Right atrium auricular region (tissue), 2 donors: ENCODE measurements at regions not wholly inside any gene's neighbourhood (a gene's known extent, or its start where the extent isn't known, plus 50 kb on each side); places are given as distances from the start of the nearest gene placed in this dataset.

Source experiments
- DNase-seq: peaks from one replicate; pipeline ENCODE4 v3.0.0-alpha.2; 2019; ENCODE audit warnings: low spot score
- H3K27ac ChIP-seq, 2 donors: fragments of 200-600 bp; sonication (generic); 1 replicate in 1 of 2; 2 replicates in 1 of 2; pipeline ENCODE4 v1.5.1; 2016 to 2019
- H3K27me3 ChIP-seq, 2 donors: fragments of 200-600 bp; sonication (generic); one replicate each; pipeline versions ENCODE4 v1.5.1 to v1.6.0; 2017 to 2019
- H3K36me3 ChIP-seq: fragments of 200-600 bp; sonication (generic); one replicate; pipeline ENCODE4 v1.5.1; 2016
- H3K4me1 ChIP-seq, 2 donors: fragments of 200-600 bp; sonication (generic); one replicate each; pipeline versions ENCODE4 v1.5.1 to v1.6.0; 2017 to 2019
- H3K4me3 ChIP-seq, 2 donors: fragments of 200-600 bp; sonication (generic); 1 replicate in 1 of 2; 2 replicates in 1 of 2; pipeline ENCODE4 v1.5.1; 2017 to 2019; ENCODE audit warnings: mild to moderate bottlenecking in 1 of 2, moderate library complexity in 1 of 2
- H3K9me3 ChIP-seq, 2 donors: fragments of 200-600 bp; sonication (generic); one replicate each; pipeline ENCODE4 v1.5.1; 2019
- CTCF ChIP-seq, 2 donors: fragments of 200-600 bp; sonication (generic); IDR thresholded peaks; one replicate each; pipeline ENCODE4 v1.5.1; 2019; ENCODE audit warnings: antibody characterized with exemption in 2 of 2

DNA sequence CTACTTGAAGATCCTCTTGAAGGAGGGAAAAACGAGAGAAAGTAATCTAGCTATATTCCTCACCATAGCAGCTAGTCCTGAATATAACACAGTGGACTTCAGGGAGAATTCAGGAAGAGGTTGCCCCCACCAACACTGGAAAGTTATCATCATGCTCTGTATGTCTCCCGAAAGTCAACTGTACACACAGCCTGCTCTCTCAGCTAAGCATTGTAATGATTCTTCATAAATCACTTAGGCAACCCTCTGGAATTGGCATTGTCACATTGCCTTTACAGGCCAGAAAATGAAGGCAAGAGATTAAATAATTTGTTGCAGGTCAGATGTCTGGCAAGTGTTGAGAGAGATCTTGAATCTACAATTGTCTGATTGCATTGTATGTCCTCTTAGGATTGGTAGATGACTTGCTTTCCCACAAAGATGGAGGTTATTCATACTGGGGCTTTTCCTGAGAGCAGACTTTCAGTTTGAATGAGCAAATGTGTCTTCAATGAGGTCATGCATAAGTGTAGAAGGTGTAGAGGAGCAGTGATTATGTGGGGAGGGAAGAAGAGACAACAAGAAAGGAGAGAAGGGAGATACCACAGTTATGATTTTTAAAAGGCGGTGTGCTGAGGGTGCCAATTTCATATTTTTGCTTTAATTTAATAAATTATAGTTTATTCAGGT lies 667.2 kb downstream of the DCDC2C start:
- H3K4me1 ChIP-seq, result no peaks in the 10 kb centered on the region
- no peak overlapping the region for H3K4me3 ChIP-seq
- peaks cover 0 to 29% of the 10 kb centered on the region in 2 donors for H3K9me3 ChIP-seq
- no peak overlapping the region for H3K27ac ChIP-seq
- no peak for DNase-seq
- no peaks in the 10 kb centered on the region for H3K27me3 ChIP-seq
- no peak for TF ChIP-seq CTCF (IDR thresholded peaks at IDR 0.05)
- H3K36me3 ChIP-seq, result no peaks in the 10 kb centered on the region

GRCh38 chr2:4381049-4381448 lies 677.7 kb downstream of the DCDC2C start:
- H3K4me3 ChIP-seq, result no peak overlapping the region
- no peak for TF ChIP-seq CTCF (IDR thresholded peaks at IDR 0.05)

DNA sequence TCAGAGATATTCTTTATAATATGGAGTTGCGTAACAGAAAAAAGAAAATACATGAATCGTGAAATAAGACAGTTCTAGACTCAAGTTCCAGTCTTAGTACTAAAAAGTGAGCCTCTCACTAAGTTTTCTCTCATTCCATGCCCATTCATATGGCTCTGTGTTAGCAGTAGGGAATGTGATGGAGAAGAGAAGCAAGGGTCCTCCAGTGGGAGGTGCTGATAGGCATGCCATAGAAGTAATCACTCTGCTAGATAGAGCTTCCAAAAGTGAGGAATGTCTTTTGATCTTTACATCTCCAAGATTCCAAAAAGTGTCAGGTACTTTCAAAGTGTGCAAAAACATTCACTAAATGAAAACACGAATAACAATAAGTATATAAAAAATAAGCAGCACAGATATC lies 678.4 kb downstream of the DCDC2C start:
- no peak for TF ChIP-seq CTCF (IDR thresholded peaks at IDR 0.05)
- Histone ChIP-seq H3K36me3 (no peaks in the 10 kb centered on the region), H3K27ac (no peak overlapping the region), H3K9me3 (peaks cover 0 to 8% of the 10 kb centered on the region in 2 donors), H3K27me3 (no peaks in the 10 kb centered on the region), H3K4me3 (no peak overlapping the region), H3K4me1 (no peaks in the 10 kb centered on the region)
- DNase-seq, result no peak

More at GRCh38 chr2:4381049-4381448, 677.7 kb downstream of the DCDC2C start:
- DNase-seq, result no peak
- no peaks in the 10 kb centered on the region for H3K4me1 ChIP-seq
- no peaks in the 10 kb centered on the region for H3K36me3 ChIP-seq
- H3K9me3 ChIP-seq, result peaks cover 0 to 8% of the 10 kb centered on the region in 2 donors
- H3K27ac ChIP-seq, result no peak overlapping the region
- H3K27me3 ChIP-seq, result no peaks in the 10 kb centered on the region

GRCh38 chr2:4391013-4391412 lies 687.6 kb downstream of the DCDC2C start:
- no peaks in the 10 kb centered on the region for H3K27me3 ChIP-seq
- no peak overlapping the region for H3K27ac ChIP-seq
- no peaks in the 10 kb centered on the region for H3K36me3 ChIP-seq
- H3K4me3 ChIP-seq, result no peak overlapping the region
- peaks cover 0 to 13% of the 10 kb centered on the region in 2 donors for H3K9me3 ChIP-seq
- TF ChIP-seq CTCF (IDR thresholded peaks at IDR 0.05), result no peak
- no peaks in the 10 kb centered on the region for H3K4me1 ChIP-seq
- no peak for DNase-seq

DNA sequence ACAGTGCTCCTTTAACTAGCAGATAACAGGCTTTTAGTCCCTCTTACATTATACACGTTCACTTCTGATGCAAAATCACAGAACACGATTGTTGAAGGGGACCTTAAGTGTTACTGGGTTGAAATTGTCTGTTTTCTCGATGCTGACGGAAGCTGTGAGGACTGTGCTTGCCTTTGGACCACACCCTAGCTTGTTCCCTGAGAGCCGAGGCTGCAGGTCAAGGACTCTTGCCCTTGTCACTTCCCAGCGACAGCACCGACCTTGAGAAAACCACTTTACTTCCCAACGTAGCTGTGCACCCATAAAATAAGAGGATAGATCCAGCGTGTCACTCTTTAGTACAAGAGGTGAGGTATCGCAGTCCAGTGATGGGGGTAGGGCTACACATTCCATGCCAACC lies 701.0 kb downstream of the DCDC2C start:
- TF ChIP-seq CTCF (IDR thresholded peaks at IDR 0.05), result no peak
- Histone ChIP-seq H3K4me3 (no peak overlapping the region), H3K4me1 (no peaks in the 10 kb centered on the region), H3K27ac (no peak overlapping the region), H3K36me3 (no peaks in the 10 kb centered on the region), H3K27me3 (no peaks in the 10 kb centered on the region), H3K9me3 (no peaks in the 10 kb centered on the region)
- DNase-seq, result no peak

DNA sequence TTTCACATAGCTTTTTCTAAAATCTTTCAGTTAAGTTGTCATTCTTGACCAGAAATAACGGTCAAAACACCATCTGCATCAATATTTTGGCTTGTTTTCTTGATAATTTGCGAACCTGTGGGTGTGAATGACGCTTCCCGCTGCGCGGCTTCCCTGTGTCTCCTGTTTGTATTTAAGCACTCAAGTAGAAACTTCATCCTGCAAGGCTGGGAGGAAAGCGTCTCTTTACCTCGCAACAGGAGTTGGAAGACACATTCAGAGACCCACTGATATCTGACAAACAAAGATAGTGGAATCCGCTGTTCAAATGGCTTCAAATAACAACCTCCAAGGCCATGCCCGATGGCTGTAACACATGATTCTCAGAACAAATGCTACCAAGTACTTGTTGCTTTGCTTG lies 704.9 kb downstream of the DCDC2C start:
- no peak overlapping the region for H3K27ac ChIP-seq
- H3K27me3 ChIP-seq, result no peaks in the 10 kb centered on the region
- H3K4me3 ChIP-seq, result no peak overlapping the region
- DNase-seq, result no peak
- no peaks in the 10 kb centered on the region for H3K36me3 ChIP-seq
- no peaks in the 10 kb centered on the region for H3K4me1 ChIP-seq
- TF ChIP-seq CTCF (IDR thresholded peaks at IDR 0.05), result no peak
- no peaks in the 10 kb centered on the region for H3K9me3 ChIP-seq
